ENCODE measurements at regions not wholly inside any gene's neighbourhood (a gene's known extent, or its start where the extent isn't known, plus 50 kb on each side); places are given as distances from the start of the nearest gene placed in this dataset.
"Not testable (repeated sequence)": the region's sequence is repeated elsewhere in the genome, so short reads cannot be mapped to it uniquely, and the experiment has no call there.

GRCh38 chr18:27366665-27367064, 181.6 kb upstream of the CHST9 start:
- H3K9me3 Mint-ChIP-seq, result peaks cover 16% of the 10 kb centered on the region
- H3K4me1 Mint-ChIP-seq, result no peaks in the 10 kb centered on the region
- H3K27me3 Mint-ChIP-seq, result no peaks in the 10 kb centered on the region
- no peak overlapping the region for H3K4me3 Mint-ChIP-seq
- no peak overlapping the region for H3K27ac Mint-ChIP-seq
- no peaks in the 10 kb centered on the region for H3K36me3 Mint-ChIP-seq

- H3K9me3 Mint-ChIP-seq, result peaks cover 16% of the 10 kb centered on the region
- no peak overlapping the region for H3K4me3 Mint-ChIP-seq
- no peaks in the 10 kb centered on the region for H3K36me3 Mint-ChIP-seq
- no peaks in the 10 kb centered on the region for H3K27me3 Mint-ChIP-seq
- H3K27ac Mint-ChIP-seq, result no peak overlapping the region
- H3K4me1 Mint-ChIP-seq, result no peaks in the 10 kb centered on the region
Measured at GRCh38 chr18:27366151-27366550, 181.0 kb upstream of the CHST9 start.

GRCh38 chr18:27363872-27364271, 178.8 kb upstream of the CHST9 start:
- Mint-ChIP-seq H3K9me3 (peaks cover 5% of the 10 kb centered on the region), H3K4me1 (no peaks in the 10 kb centered on the region), H3K27me3 (no peaks in the 10 kb centered on the region), H3K27ac (no peak overlapping the region), H3K4me3 (no peak overlapping the region), H3K36me3 (no peaks in the 10 kb centered on the region)

- H3K9me3 Mint-ChIP-seq, result peaks cover 11% of the 10 kb centered on the region
- no peaks in the 10 kb centered on the region for H3K27me3 Mint-ChIP-seq
- no peak overlapping the region for H3K27ac Mint-ChIP-seq
- H3K4me1 Mint-ChIP-seq, result no peaks in the 10 kb centered on the region
- no peaks in the 10 kb centered on the region for H3K36me3 Mint-ChIP-seq
- H3K4me3 Mint-ChIP-seq, result no peak overlapping the region
Measured at GRCh38 chr18:27361477-27361876, 176.4 kb upstream of the CHST9 start.

- Mint-ChIP-seq H3K27me3 (no peaks in the 10 kb centered on the region), H3K36me3 (no peaks in the 10 kb centered on the region), H3K9me3 (peaks cover 19% of the 10 kb centered on the region), H3K4me3 (no peak overlapping the region), H3K4me1 (no peaks in the 10 kb centered on the region), H3K27ac (no peak overlapping the region)
Measured at GRCh38 chr18:27355308-27355707, 170.2 kb upstream of the CHST9 start.

GRCh38 chr18:27353273-27353672, 168.2 kb upstream of the CHST9 start:
- H3K9me3 Mint-ChIP-seq, result peaks cover 19% of the 10 kb centered on the region
- no peak overlapping the region for H3K27ac Mint-ChIP-seq
- no peaks in the 10 kb centered on the region for H3K4me1 Mint-ChIP-seq
- H3K4me3 Mint-ChIP-seq, result no peak overlapping the region
- no peaks in the 10 kb centered on the region for H3K27me3 Mint-ChIP-seq
- no peaks in the 10 kb centered on the region for H3K36me3 Mint-ChIP-seq

- no peaks in the 10 kb centered on the region for H3K4me1 Mint-ChIP-seq
- no peak overlapping the region for H3K4me3 Mint-ChIP-seq
- H3K27me3 Mint-ChIP-seq, result no peaks in the 10 kb centered on the region
- H3K36me3 Mint-ChIP-seq, result no peaks in the 10 kb centered on the region
- H3K9me3 Mint-ChIP-seq, result peaks cover 24% of the 10 kb centered on the region
- H3K27ac Mint-ChIP-seq, result no peak overlapping the region
Measured at GRCh38 chr18:27349284-27349882, 164.3 kb upstream of the CHST9 start.

- no peaks in the 10 kb centered on the region for H3K4me1 Mint-ChIP-seq
- H3K36me3 Mint-ChIP-seq, result no peaks in the 10 kb centered on the region
- H3K27me3 Mint-ChIP-seq, result no peaks in the 10 kb centered on the region
- peaks cover 5% of the 10 kb centered on the region for H3K9me3 Mint-ChIP-seq
- no peak overlapping the region for H3K27ac Mint-ChIP-seq
- no peak overlapping the region for H3K4me3 Mint-ChIP-seq
Measured at GRCh38 chr18:27331606-27332005, 146.5 kb upstream of the CHST9 start.

- no peaks in the 10 kb centered on the region for H3K36me3 Mint-ChIP-seq
- H3K9me3 Mint-ChIP-seq, result peaks cover 14% of the 10 kb centered on the region
- no peak overlapping the region for H3K4me3 Mint-ChIP-seq
- no peak overlapping the region for H3K27ac Mint-ChIP-seq
- no peaks in the 10 kb centered on the region for H3K27me3 Mint-ChIP-seq
- H3K4me1 Mint-ChIP-seq, result no peaks in the 10 kb centered on the region
Measured at GRCh38 chr18:27314996-27315395, 129.9 kb upstream of the CHST9 start.

- H3K4me3 Mint-ChIP-seq, result no peak overlapping the region
- no peaks in the 10 kb centered on the region for H3K27me3 Mint-ChIP-seq
- no peaks in the 10 kb centered on the region for H3K4me1 Mint-ChIP-seq
- H3K27ac Mint-ChIP-seq, result no peak overlapping the region
- peaks cover 11% of the 10 kb centered on the region for H3K9me3 Mint-ChIP-seq
- no peaks in the 10 kb centered on the region for H3K36me3 Mint-ChIP-seq
Measured at GRCh38 chr18:27313678-27314077, 128.6 kb upstream of the CHST9 start.

GRCh38 chr18:27312853-27313252, 127.7 kb upstream of the CHST9 start:
- no peaks in the 10 kb centered on the region for H3K4me1 Mint-ChIP-seq
- peaks cover 10% of the 10 kb centered on the region for H3K9me3 Mint-ChIP-seq
- H3K27ac Mint-ChIP-seq, result no peak overlapping the region
- H3K4me3 Mint-ChIP-seq, result no peak overlapping the region
- no peaks in the 10 kb centered on the region for H3K36me3 Mint-ChIP-seq
- H3K27me3 Mint-ChIP-seq, result no peaks in the 10 kb centered on the region

- H3K27ac Mint-ChIP-seq, result no peak overlapping the region
- H3K4me1 Mint-ChIP-seq, result no peaks in the 10 kb centered on the region
- no peaks in the 10 kb centered on the region for H3K36me3 Mint-ChIP-seq
- H3K9me3 Mint-ChIP-seq, result peaks cover 10% of the 10 kb centered on the region
- H3K27me3 Mint-ChIP-seq, result no peaks in the 10 kb centered on the region
- H3K4me3 Mint-ChIP-seq, result no peak overlapping the region
Measured at GRCh38 chr18:27312153-27312552, 127.0 kb upstream of the CHST9 start.

- no peaks in the 10 kb centered on the region for H3K4me1 Mint-ChIP-seq
- H3K9me3 Mint-ChIP-seq, result peaks cover 13% of the 10 kb centered on the region
- H3K27me3 Mint-ChIP-seq, result no peaks in the 10 kb centered on the region
- H3K4me3 Mint-ChIP-seq, result no peak overlapping the region
- no peaks in the 10 kb centered on the region for H3K36me3 Mint-ChIP-seq
- H3K27ac Mint-ChIP-seq, result no peak overlapping the region
Measured at GRCh38 chr18:27311114-27311513, 126.0 kb upstream of the CHST9 start.

GRCh38 chr18:27301615-27302378, 116.7 kb upstream of the CHST9 start:
- peaks cover 10% of the 10 kb centered on the region for H3K9me3 Mint-ChIP-seq
- no peak overlapping the region for H3K27ac Mint-ChIP-seq
- no peaks in the 10 kb centered on the region for H3K27me3 Mint-ChIP-seq
- no peaks in the 10 kb centered on the region for H3K4me1 Mint-ChIP-seq
- no peak overlapping the region for H3K4me3 Mint-ChIP-seq
- H3K36me3 Mint-ChIP-seq, result no peaks in the 10 kb centered on the region

GRCh38 chr18:27298214-27298804, 113.2 kb upstream of the CHST9 start:
- H3K27me3 Mint-ChIP-seq, result no peaks in the 10 kb centered on the region
- H3K9me3 Mint-ChIP-seq, result peaks cover 5% of the 10 kb centered on the region
- no peaks in the 10 kb centered on the region for H3K36me3 Mint-ChIP-seq
- H3K4me1 Mint-ChIP-seq, result no peaks in the 10 kb centered on the region
- H3K27ac Mint-ChIP-seq, result no peak overlapping the region
- H3K4me3 Mint-ChIP-seq, result no peak overlapping the region

- H3K27ac Mint-ChIP-seq, H3K4me3 Mint-ChIP-seq, H3K27me3 Mint-ChIP-seq, H3K9me3 Mint-ChIP-seq, H3K4me1 Mint-ChIP-seq, H3K36me3 Mint-ChIP-seq: not testable (repeated sequence)
Measured at GRCh38 chr18:27285973-27286562, 101.0 kb upstream of the CHST9 start.
